Mammary epithelial cell (primary cell): ENCODE measurements at regions not wholly inside any gene's neighbourhood (a gene's known extent, or its start where the extent isn't known, plus 50 kb on each side); places are given as distances from the start of the nearest gene placed in this dataset.

Experiments used
- EZH2 ChIP-seq: IDR thresholded peaks from 2 replicates; pipeline ENCODE4 v1.6.1; 2012; ENCODE audit warnings: low read length, inconsistent platforms, borderline replicate concordance
- TF ChIP-seq, protein P1 (sequence below), 2 donors: IDR thresholded peaks in 1 of 2; conservative IDR thresholded peaks in 1 of 2; 2 replicates each; pipeline ENCODE4 v1.5.1; 2011 to 2012; ENCODE audit warnings: inconsistent platforms in 2 of 2, low read length in 2 of 2, mild to moderate bottlenecking in 2 of 2, control low read depth in 1 of 2, low read depth in 1 of 2; ENCODE audit not compliant: insufficient read depth in 1 of 2; ENCODE audit errors: extremely low read depth in 1 of 2

DNA sequence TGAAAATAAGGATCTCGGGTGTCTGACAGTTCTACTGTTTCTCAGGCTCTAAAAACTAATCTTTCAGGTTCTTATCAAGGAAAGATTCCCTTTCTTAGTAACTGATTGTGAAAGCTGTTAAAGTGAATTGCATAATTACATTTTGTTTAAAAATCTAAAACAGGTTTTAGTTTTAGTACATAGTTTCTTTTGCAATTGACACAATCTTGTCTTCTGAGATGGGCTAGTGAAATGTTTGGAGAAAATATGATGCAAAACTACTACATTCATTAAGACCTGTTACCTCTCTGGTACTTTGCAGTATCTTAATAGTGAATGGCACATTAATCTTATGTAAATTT, 298.4 kb downstream of the UTRN start:
- TF ChIP-seq, protein P1, sequence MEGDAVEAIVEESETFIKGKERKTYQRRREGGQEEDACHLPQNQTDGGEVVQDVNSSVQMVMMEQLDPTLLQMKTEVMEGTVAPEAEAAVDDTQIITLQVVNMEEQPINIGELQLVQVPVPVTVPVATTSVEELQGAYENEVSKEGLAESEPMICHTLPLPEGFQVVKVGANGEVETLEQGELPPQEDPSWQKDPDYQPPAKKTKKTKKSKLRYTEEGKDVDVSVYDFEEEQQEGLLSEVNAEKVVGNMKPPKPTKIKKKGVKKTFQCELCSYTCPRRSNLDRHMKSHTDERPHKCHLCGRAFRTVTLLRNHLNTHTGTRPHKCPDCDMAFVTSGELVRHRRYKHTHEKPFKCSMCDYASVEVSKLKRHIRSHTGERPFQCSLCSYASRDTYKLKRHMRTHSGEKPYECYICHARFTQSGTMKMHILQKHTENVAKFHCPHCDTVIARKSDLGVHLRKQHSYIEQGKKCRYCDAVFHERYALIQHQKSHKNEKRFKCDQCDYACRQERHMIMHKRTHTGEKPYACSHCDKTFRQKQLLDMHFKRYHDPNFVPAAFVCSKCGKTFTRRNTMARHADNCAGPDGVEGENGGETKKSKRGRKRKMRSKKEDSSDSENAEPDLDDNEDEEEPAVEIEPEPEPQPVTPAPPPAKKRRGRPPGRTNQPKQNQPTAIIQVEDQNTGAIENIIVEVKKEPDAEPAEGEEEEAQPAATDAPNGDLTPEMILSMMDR (conservative IDR thresholded peaks at IDR 0.05 in 1 of 2, IDR thresholded peaks at IDR 0.05 in 1 of 2; ENCODE audit: extremely low read depth in 1 of 2, insufficient read depth in 1 of 2, low read depth in 1 of 2, low read length in 2 of 2): no peak
- TF ChIP-seq EZH2: no peak
